Dedifferentiated amniotic fluid mesenchymal stem cell (primary cell): ENCODE measurements at regions not wholly inside any gene's neighbourhood (a gene's known extent, or its start where the extent isn't known, plus 50 kb on each side); places are given as distances from the start of the nearest gene placed in this dataset.

ENCODE experiments used
- DNase-seq: peaks from one replicate; pipeline ENCODE4 v3.0.0-alpha.2; 2016; ENCODE audit errors: extremely low spot score

DNA sequence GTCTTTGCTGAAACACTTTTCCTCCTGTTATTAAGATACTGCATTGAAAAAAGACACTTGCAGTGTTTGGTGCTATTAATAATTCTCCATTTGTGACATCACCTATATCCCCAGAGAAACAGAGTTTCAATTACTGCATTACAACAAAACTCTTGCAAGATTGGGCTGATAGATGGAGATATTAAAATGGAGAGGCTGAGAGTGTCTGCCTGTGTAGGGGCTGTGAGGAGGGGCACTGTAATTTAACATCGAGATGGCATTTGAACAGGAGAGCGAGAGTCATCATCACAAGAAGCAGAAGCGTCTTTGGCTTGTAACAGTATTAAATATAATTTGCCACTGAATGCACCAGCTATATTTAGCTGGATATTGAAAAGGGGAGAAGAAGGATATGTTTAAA lies 316.5 kb downstream of the CDH26 start:
- no peak for DNase-seq

DNA sequence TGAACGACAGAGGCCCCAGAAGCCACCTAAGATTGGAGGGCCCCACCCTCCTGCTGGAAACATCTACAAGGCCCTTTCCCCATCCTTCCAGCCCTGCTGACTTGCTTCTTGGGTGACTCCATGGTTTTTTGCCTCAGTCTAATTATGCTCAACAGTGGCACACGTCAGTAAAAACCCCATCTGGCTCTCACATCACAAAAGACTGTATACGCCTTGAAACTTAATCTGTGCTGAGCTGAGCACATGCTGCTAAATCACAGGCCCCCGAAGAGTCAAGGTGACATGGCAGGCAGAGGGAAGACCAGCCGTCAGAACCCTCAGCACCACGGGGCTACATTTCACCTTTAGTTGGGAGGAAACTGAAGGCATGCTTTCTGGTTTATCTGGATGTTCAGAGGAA lies 323.1 kb downstream of the CDH26 start:
- DNase-seq = no peak

DNA sequence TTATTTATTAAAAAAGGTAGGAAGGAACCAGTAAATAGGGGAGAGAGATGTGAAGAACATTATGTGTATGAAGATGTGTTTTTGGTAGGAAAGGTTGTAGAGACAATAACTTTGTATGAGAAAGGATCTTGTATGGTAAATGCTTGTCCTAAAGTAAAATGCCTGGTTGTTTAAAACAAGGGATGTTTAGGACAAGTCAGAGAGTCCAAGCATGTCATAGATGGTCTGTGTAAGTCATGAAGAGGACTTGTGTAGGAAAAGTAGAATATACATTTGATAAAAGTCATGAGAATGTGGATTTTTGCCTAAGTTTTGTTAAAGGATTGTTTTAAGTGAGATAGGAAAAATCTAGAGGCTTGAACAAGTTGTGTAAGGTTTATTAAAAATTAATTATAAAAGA lies 325.1 kb downstream of the CDH26 start:
- no peak for DNase-seq

DNA sequence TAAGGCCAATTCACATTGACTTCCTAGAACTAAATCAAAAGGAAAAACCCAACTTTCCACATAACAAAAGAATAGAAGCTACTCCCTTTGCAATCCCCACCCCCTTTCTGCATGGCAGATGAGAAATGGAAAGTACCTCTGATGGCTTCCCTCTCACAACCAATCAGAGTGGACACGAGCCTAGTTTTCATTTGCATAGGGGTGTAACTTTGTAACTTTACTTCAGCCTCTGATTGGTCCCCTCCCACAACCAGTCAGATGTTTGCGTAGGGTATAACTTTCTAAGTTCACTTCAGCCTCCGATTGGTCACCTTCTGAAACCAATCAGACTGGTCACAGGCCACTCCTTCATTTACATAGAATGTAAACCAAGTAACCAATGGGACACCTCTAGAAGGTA lies 328.5 kb downstream of the CDH26 start:
- DNase-seq = no peak

DNA sequence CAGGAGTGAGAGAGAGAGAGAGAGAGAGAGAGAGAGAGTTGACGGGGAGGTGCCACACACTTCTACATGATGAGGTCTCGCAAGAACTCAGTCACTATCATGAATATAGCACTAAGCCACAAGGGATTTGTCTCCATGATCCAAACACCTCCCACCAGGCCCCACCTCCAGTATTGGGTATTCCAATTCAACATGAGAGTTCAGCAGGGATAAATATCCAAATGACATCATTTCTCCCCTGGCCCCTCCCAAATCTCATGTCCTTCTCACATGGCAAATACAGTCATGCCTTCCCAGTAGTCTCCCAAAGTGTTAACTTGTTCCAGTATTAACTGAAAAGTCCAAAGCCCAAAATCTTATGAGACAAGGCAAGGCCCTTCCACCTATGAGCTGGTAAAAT lies 330.7 kb downstream of the CDH26 start:
- no peak for DNase-seq

DNA sequence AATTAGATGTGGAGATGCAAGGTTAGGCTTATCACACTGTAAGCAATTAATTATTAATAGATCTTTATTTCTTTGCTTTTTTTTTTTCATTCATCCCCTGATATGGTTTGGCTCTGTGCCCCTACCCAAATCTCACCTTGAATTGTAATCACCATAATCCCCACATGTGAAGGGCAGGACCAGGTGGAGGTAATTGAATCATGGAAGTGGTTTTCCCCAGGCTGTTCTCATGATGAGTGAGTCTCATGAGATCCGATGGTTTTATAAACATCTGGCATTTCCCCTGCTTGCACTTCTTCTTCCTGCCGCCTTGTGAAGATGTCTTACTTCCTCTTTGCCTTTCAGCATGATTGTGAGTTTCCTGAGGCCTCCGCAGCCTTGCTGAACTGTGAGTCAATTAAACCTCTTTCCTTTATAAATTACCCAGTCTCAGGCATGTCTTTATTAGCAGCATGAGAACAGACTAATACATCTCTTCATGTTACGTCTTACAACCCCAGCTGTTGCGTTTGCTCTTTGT lies 333.8 kb downstream of the CDH26 start:
- no peak for DNase-seq

DNA sequence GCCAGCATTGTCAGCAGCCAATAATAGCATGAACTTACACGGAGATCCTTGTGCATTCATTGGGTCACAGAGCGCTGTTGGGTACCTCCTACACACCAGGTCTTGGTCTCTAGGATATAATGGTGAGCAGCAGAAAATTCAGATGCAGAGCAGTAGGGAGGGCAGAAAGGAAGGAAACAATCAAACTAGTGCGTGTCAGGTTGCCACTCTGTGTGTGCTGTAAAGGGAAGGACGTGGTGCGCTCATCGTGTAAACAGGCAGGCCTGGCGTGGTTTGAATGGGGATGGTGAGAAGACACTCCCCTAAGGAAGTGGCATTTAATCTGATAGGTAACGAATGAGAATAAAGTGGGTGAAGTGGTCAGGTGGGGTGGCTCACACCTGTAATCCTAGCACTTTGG lies 336.4 kb downstream of the CDH26 start:
- no peak for DNase-seq

DNA sequence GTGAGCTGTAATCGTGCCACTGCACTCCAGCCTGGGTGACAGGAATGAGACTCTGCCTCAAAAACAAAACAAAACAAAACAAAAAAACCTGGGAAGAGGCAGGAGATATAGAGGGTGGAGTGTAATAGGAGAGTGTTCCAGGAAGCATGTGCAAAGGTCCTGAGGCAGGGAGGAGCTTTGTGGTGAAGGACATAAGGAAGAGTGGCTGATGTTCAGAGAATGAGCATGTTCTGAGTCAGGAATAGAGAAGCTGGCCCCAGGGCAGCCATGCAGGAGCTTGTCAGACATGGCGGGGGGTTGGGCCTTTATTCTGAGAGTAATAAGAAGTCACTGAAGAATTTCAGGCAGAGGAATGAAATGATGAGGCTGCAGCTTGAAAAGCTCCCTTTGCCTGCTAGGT lies 337.0 kb downstream of the CDH26 start:
- no peak for DNase-seq

DNA sequence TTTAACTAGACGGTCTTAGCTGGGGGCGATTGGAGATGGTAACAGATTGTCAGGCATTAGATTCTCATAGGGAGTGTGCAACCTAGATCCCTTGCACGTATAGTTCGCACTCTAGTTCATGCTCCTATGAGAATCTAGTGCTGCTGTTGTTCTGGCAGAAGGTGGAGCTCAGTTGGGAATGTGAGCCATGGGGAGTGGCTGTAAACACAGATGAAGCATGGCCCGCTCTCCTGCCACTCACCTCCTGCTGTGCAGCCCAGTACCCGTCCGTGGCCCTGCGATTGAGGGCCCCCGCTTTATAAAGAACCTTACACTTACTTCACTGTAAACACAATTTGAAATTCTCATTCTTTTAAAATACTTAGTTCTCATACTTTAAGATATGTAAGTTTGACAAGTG lies 339.4 kb downstream of the CDH26 start:
- DNase-seq = no peak

DNA sequence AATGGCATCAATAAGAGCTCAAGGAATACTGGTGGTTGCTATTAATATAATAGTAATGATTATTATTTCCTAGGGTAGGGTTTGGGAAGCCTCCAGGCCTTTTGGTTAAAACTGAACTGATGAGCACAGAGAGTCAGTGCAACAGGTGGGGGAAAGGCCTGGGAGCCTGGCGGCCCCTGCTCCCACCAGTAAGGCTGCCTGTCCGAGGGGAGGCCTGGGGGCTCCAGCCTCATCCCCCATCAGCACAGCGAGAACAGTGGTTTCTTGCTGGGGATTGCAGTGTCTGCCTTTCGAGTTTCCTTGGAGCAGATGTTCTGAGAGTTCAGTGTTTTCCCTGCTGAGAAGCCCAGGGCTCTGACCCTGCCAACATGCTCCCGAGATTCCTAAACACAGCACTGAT lies 340.4 kb downstream of the CDH26 start:
- DNase-seq = no peak

DNA sequence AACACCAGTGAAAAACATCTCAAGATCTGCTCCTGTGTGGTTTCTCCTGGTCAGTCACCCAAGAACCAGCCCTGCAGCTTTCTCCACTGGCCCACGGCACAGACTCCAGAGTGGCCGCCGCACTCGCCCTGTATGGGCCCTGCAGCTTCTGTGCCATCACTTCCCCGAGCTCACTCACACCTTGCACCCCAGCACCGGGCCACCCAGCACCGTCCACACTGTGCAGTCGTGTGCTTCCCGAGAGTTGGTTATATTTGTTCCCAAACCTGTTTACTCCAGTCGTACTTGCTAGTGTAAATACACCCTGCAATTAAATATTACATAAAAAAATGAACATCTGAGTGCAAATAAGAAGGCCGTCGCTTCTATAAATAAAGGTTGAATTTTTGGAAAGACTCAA lies 341.7 kb downstream of the CDH26 start:
- DNase-seq = no peak

DNA sequence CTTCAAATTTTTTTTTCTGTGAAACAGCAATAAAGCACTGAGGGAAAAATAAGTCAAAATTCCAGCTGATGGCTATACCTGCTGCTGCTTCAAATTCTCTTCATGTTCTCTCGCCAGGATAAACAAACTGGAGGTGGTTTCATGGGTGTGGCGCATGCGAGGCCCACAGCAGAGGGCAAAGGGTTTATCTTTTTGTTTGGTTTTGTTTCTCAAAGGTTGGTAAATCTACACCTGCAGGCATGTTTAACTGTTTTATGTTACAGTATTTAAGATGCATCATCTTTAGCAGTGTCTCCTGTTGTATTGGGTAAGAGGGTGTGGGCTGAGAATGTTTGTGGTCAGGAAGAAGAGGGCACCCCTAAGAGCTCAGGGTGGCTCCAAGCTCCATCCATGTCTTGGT lies 342.2 kb downstream of the CDH26 start:
- no peak for DNase-seq

DNA sequence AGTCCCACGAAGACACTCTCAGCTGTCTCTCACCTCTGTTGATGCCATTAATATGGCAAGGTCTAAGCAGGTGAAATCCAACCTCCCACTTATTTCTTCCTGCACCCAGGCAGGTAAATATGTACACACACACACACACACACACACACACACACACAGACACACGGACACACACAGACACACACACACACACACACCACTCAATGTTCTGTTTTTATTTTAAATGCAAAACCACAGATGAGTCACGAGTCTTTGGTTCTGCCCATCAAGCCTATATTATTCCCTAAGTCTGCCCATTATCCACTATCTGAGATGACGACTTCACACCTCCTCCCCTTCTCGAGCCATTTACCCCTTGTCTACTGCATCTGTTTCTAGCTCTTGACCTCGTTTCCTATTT lies 344.7 kb downstream of the CDH26 start:
- DNase-seq = no peak

DNA sequence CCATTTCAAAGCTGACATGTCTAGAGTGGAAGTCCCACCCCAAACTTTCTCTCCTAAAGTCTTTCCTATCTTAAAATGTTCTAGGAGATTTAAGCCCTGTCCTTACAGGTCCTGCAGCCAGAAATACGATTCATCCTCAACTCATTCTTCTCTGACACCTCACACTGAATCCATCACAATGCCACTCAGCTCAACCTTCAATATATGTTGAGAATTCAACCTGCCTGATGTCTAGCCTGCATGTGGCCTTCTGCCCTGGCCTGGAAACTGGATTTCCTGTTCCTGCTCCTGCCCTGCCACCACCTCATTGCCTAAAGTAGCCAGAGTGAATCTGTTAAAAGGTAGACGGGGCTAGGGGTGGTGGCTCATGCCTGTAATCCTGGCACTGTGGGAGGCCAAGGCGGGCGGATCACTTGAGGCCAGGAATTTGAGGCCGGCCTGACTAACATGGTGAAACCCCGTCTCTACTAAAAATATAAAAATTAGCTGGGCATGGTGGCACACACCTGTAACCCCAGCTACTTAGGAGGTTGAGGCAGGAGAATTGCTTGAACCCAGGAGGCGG lies 345.9 kb downstream of the CDH26 start:
- no peak for DNase-seq

DNA sequence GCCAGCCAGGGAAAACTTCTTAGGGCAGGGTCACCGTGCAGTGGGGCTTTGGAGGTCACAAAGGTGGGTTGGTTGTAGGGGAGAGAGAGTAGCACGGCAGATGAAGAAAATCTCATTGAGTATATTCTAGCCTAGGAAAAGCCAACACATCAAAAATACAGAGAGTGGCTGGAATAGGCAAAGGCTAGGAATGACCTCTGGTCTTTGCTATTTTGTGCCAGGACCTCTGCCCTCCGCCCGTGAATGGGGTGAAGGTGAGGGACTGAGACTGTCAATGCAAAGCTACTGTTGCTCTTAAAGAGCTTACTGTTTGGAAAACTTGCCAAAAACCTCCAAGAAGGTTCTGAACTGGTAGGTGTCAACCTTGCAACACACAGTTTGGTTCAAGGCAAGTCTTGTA lies 346.7 kb downstream of the CDH26 start:
- no peak for DNase-seq

DNA sequence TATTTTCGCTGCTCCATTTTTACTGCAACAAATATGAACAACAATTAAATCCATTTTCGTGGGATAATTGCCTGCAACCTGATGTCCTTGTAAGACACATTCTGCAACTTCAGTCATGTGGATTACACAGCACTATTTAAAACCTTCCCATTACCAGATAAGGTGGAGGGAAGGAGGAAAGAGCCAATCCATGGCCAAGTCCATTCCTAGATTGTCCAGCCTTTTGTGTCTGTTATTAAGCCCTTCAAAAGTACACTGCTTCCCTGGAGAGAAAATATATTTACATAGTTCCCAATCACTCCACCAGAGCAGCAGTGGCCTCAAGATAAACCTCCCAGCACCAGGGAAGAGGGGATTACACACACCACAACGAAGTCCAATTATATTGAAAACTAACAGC lies 347.9 kb downstream of the CDH26 start:
- DNase-seq = no peak

DNA sequence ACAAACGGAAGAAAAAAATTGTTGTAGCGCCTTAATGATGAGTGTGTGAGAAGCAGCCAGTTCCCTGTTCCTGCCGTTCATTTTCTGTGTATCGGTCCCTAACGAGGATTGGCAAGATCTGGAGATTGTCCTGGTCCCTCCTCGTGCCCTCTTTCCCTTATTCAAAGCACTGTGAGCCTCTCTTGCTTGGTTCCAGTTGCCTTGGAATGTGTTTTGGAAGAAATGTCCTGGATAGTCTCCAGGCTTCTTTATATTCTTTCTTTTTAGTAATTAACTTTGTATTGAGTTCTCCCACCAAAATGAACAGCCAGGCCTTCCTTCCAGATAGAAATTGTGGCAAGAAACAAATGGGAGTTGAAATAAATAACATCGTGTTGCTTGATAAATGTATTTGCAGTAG lies 348.3 kb downstream of the CDH26 start:
- no peak for DNase-seq

DNA sequence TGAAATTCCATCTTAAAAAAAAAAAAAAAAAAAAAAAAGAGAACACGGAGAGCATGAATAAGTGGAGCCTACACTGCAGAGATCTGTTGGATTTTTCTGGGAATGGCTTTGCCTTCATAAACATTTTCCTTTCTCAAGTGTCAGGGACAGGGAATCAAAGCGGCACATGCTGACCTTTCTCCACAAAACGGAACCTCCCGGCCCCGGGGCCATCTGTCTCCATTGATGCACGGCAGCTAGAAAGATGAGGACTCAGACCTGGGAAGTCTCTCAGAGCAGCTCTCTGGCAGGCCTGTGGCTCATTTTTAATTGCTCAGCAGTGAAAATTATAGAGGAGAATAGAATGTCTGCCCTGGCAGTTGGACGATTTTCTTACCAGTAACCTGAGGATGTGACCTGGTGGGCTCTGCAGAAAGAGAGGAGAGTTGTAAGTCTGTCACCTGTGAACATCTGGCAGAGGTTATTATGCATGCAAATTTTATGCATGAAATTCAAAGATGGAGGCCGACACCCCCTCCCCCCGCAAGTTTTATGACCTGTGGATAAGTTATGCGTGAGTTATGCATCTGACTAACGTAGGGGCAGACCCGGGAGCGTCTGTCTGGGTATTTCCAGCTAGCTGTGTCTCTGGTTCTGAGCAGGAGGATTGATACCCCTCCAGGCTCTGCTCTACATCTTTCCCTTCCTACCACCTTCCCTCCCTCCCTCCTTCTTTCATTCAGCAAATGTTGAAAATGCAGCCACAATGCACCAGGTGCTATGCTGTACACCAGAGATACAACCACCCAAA lies 352.5 kb downstream of the CDH26 start:
- DNase-seq = no peak

DNA sequence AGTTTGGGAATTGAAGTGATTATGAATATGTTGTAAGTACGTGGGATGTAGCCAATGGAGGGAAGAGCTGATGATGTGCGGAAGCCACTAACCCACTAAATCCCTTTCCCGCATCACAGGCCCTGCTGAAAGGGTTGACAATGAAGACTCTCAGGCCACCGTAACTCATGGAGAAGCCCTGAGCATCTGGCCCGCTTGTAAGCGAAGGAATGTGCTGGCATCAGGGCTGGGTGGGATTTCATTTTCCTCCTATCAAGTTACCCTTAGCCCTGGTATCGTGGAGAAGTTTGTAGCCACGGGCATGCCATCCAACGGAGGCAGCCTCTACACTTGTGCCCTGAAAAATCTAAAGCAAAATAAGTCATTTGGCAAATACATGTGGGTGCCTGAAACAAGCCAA lies 355.0 kb downstream of the CDH26 start:
- DNase-seq = no peak

DNA sequence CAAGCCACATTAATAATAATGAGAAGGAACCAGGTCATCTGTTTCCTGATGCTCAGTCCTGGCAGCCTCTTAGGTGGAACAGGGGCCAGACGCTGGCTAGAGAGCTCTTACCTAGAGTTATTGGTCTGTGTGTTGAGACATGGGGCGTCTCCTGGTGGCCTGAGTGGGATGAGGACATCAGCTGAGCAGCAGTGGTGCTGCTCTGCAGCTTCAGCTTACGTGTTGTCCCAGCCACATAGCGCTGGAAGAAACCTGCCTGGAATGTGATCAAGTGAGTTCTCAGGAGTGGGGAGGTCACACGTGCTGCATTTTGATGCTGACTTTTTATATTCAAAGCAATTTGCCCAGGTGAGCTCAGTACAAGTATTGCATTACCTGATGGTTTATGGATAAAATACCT lies 355.4 kb downstream of the CDH26 start:
- DNase-seq = no peak

DNA sequence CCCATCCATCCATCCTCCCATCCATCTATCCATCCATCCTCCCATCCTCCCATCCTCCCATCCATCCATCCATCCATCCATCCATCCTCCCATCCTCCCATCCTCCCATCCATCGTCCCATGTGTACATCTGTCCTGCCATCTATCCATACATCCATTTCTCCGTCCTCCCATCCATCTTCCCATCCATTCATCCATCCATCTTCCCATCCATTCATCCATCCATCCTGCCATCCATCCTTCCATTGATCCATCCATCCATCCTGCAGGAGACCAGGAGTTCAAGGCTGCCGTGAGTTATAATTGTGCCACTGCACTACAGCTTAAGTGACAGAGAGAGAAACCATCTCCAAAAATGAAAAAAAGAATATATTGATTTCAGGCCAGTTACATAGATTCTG lies 356.5 kb downstream of the CDH26 start:
- no peak for DNase-seq

DNA sequence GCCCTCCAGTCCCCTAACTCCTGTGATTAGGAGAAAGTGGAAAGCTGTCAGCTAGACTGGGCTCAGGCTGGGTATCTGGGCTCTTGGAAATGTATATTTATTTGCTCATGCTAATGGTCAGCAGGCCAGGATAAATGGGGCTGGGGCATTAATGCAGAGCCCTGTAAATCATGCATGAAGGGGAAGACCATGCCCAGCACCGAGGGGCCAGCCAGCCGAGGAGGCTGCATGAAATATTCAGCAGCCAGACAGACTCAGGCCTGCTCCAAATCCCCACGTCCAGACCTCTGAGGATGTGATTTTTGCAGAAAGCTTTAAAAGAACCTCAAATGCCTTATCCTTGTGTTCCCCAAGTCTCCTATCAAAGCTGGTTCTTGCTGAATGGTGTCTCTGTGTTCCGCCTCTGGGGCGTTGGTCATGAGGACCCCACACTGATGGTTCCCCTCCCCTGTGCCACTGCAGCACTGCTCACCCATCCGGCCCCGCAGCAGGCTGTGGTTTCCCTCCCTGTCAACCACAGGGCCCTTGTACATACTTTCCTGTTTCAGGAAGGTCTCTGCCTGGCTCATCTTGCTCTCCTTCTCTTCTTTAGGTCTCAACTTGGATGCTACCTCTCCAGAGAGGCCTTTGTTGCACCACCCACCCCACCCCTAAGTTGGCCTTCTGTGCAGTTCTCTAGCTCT lies 358.4 kb downstream of the CDH26 start:
- no peak for DNase-seq

DNA sequence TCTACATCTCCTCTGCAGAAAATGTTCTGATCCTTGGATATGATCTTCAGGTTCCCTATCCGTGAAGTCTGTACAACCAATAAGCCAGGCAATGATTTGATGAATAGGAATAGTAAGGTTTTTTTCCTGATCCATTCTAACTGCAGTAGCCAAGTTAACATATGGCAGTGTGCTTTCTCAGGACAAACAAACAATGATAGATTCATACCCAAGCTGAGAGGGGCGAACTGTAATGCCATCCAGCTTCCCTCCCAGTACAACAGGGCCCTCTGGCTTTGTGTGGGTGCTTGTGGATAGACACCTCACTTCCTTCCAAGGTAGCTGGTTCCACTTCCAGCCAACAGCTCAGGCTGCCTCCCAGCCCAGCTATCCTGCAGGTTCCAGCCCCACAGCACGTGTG lies 359.2 kb downstream of the CDH26 start:
- DNase-seq = no peak
